SK-N-SH (cell line): ENCODE measurements at regions not wholly inside any gene's neighbourhood (a gene's known extent, or its start where the extent isn't known, plus 50 kb on each side); places are given as distances from the start of the nearest gene placed in this dataset.

Experiments
- CTCF ChIA-PET: fragments of 300-600, 350-600 bp; formaldehyde crosslinking; extraction: SDS; loops from one replicate; lab custom pipeline; 2021; lab: Yijun Ruan, JAX
- POLR2A ChIA-PET: fragments of 350-600 bp; sonication (Branson Sonifier 250); formaldehyde crosslinking; extraction: SDS; loops from one replicate; lab custom pipeline; 2020; ENCODE audit warnings: antibody characterized with exemption, inconsistent platforms; lab: Yijun Ruan, JAX
- DNase-seq: peaks from one replicate; pipeline ENCODE4 v3.0.0; 2012
- H2AFZ ChIP-seq: fragments of 200-600 bp; sonication (generic); 2 replicates; pipeline ENCODE4 v1.8.1; 2016; ENCODE audit warnings: antibody characterized with exemption, mild to moderate bottlenecking, low read depth
- H3F3A ChIP-seq: fragments of 200-600 bp; sonication (generic); replicated peaks from 2 replicates; pipeline ENCODE3; 2016; ENCODE audit warnings: antibody characterized with exemption, mild to moderate bottlenecking; ENCODE audit not compliant: insufficient read depth
- H3K27ac ChIP-seq, 2 experiments: fragments of 200-500 bp in 1 of 2; fragments of 200-600 bp in 1 of 2; sonication (Bioruptor generic) in 1 of 2; sonication (generic), shearing (Covaris generic) in 1 of 2; 2 replicates each; pipeline versions ENCODE4 v1.5.1 to v1.6.1; 2014 to 2016; ENCODE audit warnings: low read depth in 2 of 2, inconsistent platforms in 1 of 2, low read length in 1 of 2, mild to moderate bottlenecking in 1 of 2, mixed read lengths in 1 of 2
- H3K27me3 ChIP-seq: fragments of 200-600 bp; sonication (generic), shearing (Covaris generic); 2 replicates; pipeline ENCODE4 v1.6.1; 2016; ENCODE audit warnings: mixed run types; ENCODE audit not compliant: insufficient read depth
- H3K36me3 ChIP-seq, 2 experiments: fragments of 200-500 bp in 1 of 2; fragments of 200-600 bp in 1 of 2; sonication (Bioruptor generic) in 1 of 2; sonication (generic) in 1 of 2; replicated peaks in 1 of 2; 2 replicates each; pipeline versions ENCODE3 to v1.5.1; 2014 to 2016; ENCODE audit warnings: low read length in 1 of 2, mild to moderate bottlenecking in 1 of 2; ENCODE audit not compliant: insufficient read depth in 2 of 2, control insufficient read depth in 1 of 2
- H3K4me1 ChIP-seq, 2 experiments: fragments of 200-500 bp in 1 of 2; fragments of 200-600 bp in 1 of 2; sonication (Bioruptor generic) in 1 of 2; sonication (generic), shearing (Covaris generic) in 1 of 2; 2 replicates each; pipeline versions ENCODE4 v1.5.1 to v1.6.1; 2014 to 2016; ENCODE audit warnings: low read depth in 1 of 2, low read length in 1 of 2, mixed run types in 1 of 2; ENCODE audit not compliant: insufficient read depth in 2 of 2, control insufficient read depth in 1 of 2
- H3K4me2 ChIP-seq: fragments of 200-600 bp; sonication (generic), shearing (Covaris generic); 2 replicates; pipeline ENCODE4 v1.6.1; 2017; ENCODE audit warnings: mixed run types
- H3K4me3 ChIP-seq, 2 experiments: fragments of 200-500 bp in 1 of 2; fragments of 200-600 bp in 1 of 2; sonication (Bioruptor generic) in 1 of 2; sonication (generic), shearing (Covaris generic) in 1 of 2; 2 replicates each; pipeline versions ENCODE4 v1.5.1 to v1.8.1; 2014 to 2016; ENCODE audit warnings: low read depth in 2 of 2, inconsistent platforms in 1 of 2, low read length in 1 of 2, mild to moderate bottlenecking in 1 of 2, mixed read lengths in 1 of 2, moderate library complexity in 1 of 2
- H3K79me2 ChIP-seq: fragments of 200-600 bp; sonication (generic); 2 replicates; pipeline ENCODE4 v1.8.1; 2017; ENCODE audit warnings: mild to moderate bottlenecking; ENCODE audit not compliant: insufficient read depth
- H3K9ac ChIP-seq: fragments of 200-600 bp; sonication (generic); 2 replicates; pipeline ENCODE4 v1.6.1; 2017; ENCODE audit warnings: mixed run types
- H3K9me2 ChIP-seq: fragments of 200-600 bp; sonication (generic); 2 replicates; pipeline ENCODE4 v1.6.1; 2017; ENCODE audit warnings: mixed run types
- H3K9me3 ChIP-seq: fragments of 200-600 bp; sonication (generic); 2 replicates; pipeline ENCODE4 v1.6.1; 2017; ENCODE audit warnings: mixed run types, mild to moderate bottlenecking, moderate library complexity
- H4K20me1 ChIP-seq: fragments of 200-600 bp; sonication (generic); 2 replicates; pipeline ENCODE4 v1.6.1; 2017; ENCODE audit warnings: mild to moderate bottlenecking, mixed run types; ENCODE audit not compliant: insufficient read depth
- CHD2 ChIP-seq: fragments of 150-350 bp; IDR thresholded peaks from 2 replicates; pipeline ENCODE4 v1.6.1; 2018; ENCODE audit warnings: low read length; ENCODE audit not compliant: partially characterized antibody
- EZH2phosphoT487 ChIP-seq: fragments of 200-600 bp; sonication (generic); IDR thresholded peaks from 2 replicates; pipeline ENCODE4 v1.6.1; 2017; ENCODE audit warnings: low read depth, mixed run types, mild to moderate bottlenecking, antibody characterized with exemption, moderate library complexity, borderline replicate concordance
- FOSL2 ChIP-seq: IDR thresholded peaks from 2 replicates; pipeline ENCODE4 v1.4.0; 2012; ENCODE audit warnings: low read depth, mild to moderate bottlenecking, moderate library complexity, borderline replicate concordance
- GABPA ChIP-seq: IDR thresholded peaks from 2 replicates; pipeline ENCODE4 v1.4.0; 2012; ENCODE audit warnings: low read depth, mild to moderate bottlenecking
- GATA2 ChIP-seq: sonication (generic); formaldehyde crosslinking; IDR thresholded peaks from 2 replicates; pipeline ENCODE4 v1.5.0; 2020; ENCODE audit warnings: mild to moderate bottlenecking, missing genetic modification reagents
- MAX ChIP-seq: IDR thresholded peaks from 2 replicates; pipeline ENCODE4 v1.4.0; 2012; ENCODE audit warnings: low read depth
- MEF2A ChIP-seq: IDR thresholded peaks from 2 replicates; pipeline ENCODE4 v1.4.0; 2012; ENCODE audit warnings: low read depth, borderline replicate concordance
- NFIC ChIP-seq: IDR thresholded peaks from 2 replicates; pipeline ENCODE4 v1.4.0; 2012; ENCODE audit warnings: borderline replicate concordance
- NRF1 ChIP-seq: IDR thresholded peaks from 2 replicates; pipeline ENCODE4 v1.6.1; 2012; ENCODE audit warnings: low read depth, mild to moderate bottlenecking, low read length
- POLR2AphosphoS5 ChIP-seq: IDR thresholded peaks from 2 replicates; pipeline ENCODE4 v1.6.1; 2012; ENCODE audit warnings: low read depth, low read length
- RCOR1 ChIP-seq: fragments of 150-350 bp; IDR thresholded peaks from 2 replicates; pipeline ENCODE4 v1.6.1; 2017; ENCODE audit warnings: antibody characterized with exemption, low read length
- SIN3A ChIP-seq: IDR thresholded peaks from 2 replicates; pipeline ENCODE4 v1.6.1; 2012; ENCODE audit warnings: low read depth, mild to moderate bottlenecking, low read length, moderate library complexity, borderline replicate concordance
- TCF12 ChIP-seq: IDR thresholded peaks from 2 replicates; pipeline ENCODE4 v1.4.0; 2012
- TEAD4 ChIP-seq: IDR thresholded peaks from 2 replicates; pipeline ENCODE4 v1.4.0; 2012; ENCODE audit warnings: mild to moderate bottlenecking, borderline replicate concordance; ENCODE audit not compliant: insufficient read depth
- WGBS: methylation state at CpG from one replicate; pipeline ENCODE4 v1.1.6; 2017; ENCODE audit warnings: low lambda C conversion rate; 5-methylcytosine and 5-hydroxymethylcytosine counted together
- TF ChIP-seq, protein P1 (sequence below): IDR thresholded peaks from 2 replicates; pipeline ENCODE4 v1.4.0; 2012; ENCODE audit warnings: low read depth, borderline replicate concordance
- TF ChIP-seq, protein P2 (sequence below): IDR thresholded peaks from 2 replicates; pipeline ENCODE4 v1.4.0; 2012; ENCODE audit warnings: low read depth, borderline replicate concordance
- TF ChIP-seq, protein P3 (sequence below): fragments of 150-350 bp; IDR thresholded peaks from 2 replicates; pipeline ENCODE4 v1.6.1; 2017; ENCODE audit warnings: antibody characterized with exemption, low read length, low read depth, borderline replicate concordance
- TF ChIP-seq, protein P4 (sequence below): IDR thresholded peaks from 2 replicates; pipeline ENCODE4; 2012

- no peaks in the 10 kb centered on the region for H3F3A ChIP-seq
- WGBS: 14% methylated on average over 6 of the region's 6 CpGs
- ChIA-PET POLR2A (no interaction called here), CTCF (no interaction called here)
- H3K9me3 ChIP-seq: peaks cover 6% of the 10 kb centered on the region; the same call in 1 of the 2 replicates
- H3K27ac ChIP-seq: no peak overlapping the region
- H4K20me1 ChIP-seq: no peaks in the 10 kb centered on the region
- H3K27me3 ChIP-seq: no peaks in the 10 kb centered on the region
- no peaks in the 10 kb centered on the region for H3K36me3 ChIP-seq
- no peaks in the 10 kb centered on the region for H3K9me2 ChIP-seq
- TF ChIP-seq CHD2 (no peak), NFIC (no peak), SIN3A (no peak), POLR2AphosphoS5 (no peak), MEF2A (no peak), TCF12 (no peak), GABPA (no peak)
- TF ChIP-seq, protein P1, sequence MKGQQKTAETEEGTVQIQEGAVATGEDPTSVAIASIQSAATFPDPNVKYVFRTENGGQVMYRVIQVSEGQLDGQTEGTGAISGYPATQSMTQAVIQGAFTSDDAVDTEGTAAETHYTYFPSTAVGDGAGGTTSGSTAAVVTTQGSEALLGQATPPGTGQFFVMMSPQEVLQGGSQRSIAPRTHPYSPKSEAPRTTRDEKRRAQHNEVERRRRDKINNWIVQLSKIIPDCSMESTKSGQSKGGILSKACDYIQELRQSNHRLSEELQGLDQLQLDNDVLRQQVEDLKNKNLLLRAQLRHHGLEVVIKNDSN: no peak
- no peak overlapping the region for H3K9ac ChIP-seq
- DNase-seq: no peak
- H3K4me2 ChIP-seq: no peak overlapping the region
- no peak overlapping the region for H2AFZ ChIP-seq
- H3K4me3 ChIP-seq: no peak overlapping the region
- no peaks in the 10 kb centered on the region for H3K79me2 ChIP-seq
- H3K4me1 ChIP-seq: no peaks in the 10 kb centered on the region
These were observed 1118.9 kb upstream of the CELF2 start for GRCh38 chr10:9898633-9899395.

DNA sequence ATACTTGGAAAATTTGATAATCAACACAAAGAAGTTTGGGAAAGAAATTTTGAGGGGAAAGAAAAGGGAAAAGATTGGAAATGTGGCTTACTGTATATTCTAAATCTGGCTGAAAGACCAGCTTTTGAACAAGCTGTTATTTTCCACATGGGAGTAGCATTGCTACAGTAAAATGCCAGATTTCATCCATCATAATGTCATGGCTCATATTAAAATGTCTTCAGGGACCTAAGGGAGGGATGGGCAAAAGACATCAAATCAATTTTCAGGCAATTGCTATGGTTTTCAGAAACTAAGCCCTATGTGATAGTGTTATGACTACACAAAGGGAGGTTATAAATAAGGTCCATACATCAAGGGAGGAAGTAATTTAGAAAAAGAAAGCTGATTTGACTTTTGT, 1116.9 kb upstream of the CELF2 start:
- no peak overlapping the region for H3K4me2 ChIP-seq
- no peaks in the 10 kb centered on the region for H3F3A ChIP-seq
- ChIA-PET CTCF (no interaction called here), POLR2A (no interaction called here)
- no peak overlapping the region for H3K9ac ChIP-seq
- no peaks in the 10 kb centered on the region for H3K9me2 ChIP-seq
- DNase-seq: no peak
- H3K9me3 ChIP-seq: 0 out of 2 replicates have a peak, but pooled peaks cover 3% of the 10 kb centered on the region
- H3K4me3 ChIP-seq: no peak overlapping the region
- TF ChIP-seq MEF2A (no peak), RCOR1 (no peak), FOSL2 (no peak), POLR2AphosphoS5 (no peak), NRF1 (no peak)
- no peak overlapping the region for H2AFZ ChIP-seq
- H3K36me3 ChIP-seq: no peaks in the 10 kb centered on the region
- H4K20me1 ChIP-seq: no peaks in the 10 kb centered on the region
- no peaks in the 10 kb centered on the region for H3K27me3 ChIP-seq
- H3K79me2 ChIP-seq: no peaks in the 10 kb centered on the region
- no peaks in the 10 kb centered on the region for H3K4me1 ChIP-seq
- no peak overlapping the region for H3K27ac ChIP-seq

DNA sequence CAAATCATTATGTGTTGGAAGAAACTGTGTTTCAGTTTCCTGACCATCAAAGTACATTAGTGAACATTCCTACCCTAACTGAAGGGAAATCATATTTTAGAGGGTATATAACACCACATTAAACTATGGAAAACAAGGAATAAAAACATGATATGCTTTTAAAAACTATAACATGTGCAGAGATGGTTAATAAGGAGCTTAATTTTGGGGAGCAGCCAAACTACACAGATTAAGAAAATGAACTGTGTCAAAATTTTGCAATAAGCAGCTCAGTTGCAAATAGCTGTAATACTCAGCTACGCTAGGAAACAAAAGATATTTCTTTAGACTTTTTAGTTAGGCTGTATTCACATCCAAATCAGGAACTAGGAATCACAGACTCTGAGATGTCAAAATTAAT, 1115.7 kb upstream of the CELF2 start:
- no peak for DNase-seq
- H3K9me2 ChIP-seq: no peaks in the 10 kb centered on the region
- no peaks in the 10 kb centered on the region for H3K4me1 ChIP-seq
- H3K79me2 ChIP-seq: no peaks in the 10 kb centered on the region
- no peak overlapping the region for H3K27ac ChIP-seq
- no peak overlapping the region for H3K9ac ChIP-seq
- no peaks in the 10 kb centered on the region for H3K27me3 ChIP-seq
- H2AFZ ChIP-seq: no peak overlapping the region
- H3K9me3 ChIP-seq: 0 out of 2 replicates have a peak, but pooled peaks cover 3% of the 10 kb centered on the region
- POLR2A ChIA-PET: no interaction called here
- H3K4me3 ChIP-seq: no peak overlapping the region
- 12% methylated on average over 1 of the region's 1 CpG for WGBS
- CTCF ChIA-PET: no interaction called here
- no peaks in the 10 kb centered on the region for H3F3A ChIP-seq
- no peak overlapping the region for H3K4me2 ChIP-seq
- no peaks in the 10 kb centered on the region for H4K20me1 ChIP-seq
- H3K36me3 ChIP-seq: no peaks in the 10 kb centered on the region
- TF ChIP-seq GATA2 (CRISPR knock-in tag) (no peak), MAX (no peak), EZH2phosphoT487 (no peak), TEAD4 (no peak)
- TF ChIP-seq, protein P2, sequence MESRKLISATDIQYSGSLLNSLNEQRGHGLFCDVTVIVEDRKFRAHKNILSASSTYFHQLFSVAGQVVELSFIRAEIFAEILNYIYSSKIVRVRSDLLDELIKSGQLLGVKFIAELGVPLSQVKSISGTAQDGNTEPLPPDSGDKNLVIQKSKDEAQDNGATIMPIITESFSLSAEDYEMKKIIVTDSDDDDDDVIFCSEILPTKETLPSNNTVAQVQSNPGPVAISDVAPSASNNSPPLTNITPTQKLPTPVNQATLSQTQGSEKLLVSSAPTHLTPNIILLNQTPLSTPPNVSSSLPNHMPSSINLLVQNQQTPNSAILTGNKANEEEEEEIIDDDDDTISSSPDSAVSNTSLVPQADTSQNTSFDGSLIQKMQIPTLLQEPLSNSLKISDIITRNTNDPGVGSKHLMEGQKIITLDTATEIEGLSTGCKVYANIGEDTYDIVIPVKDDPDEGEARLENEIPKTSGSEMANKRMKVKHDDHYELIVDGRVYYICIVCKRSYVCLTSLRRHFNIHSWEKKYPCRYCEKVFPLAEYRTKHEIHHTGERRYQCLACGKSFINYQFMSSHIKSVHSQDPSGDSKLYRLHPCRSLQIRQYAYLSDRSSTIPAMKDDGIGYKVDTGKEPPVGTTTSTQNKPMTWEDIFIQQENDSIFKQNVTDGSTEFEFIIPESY: no peak
- TF ChIP-seq, protein P3, sequence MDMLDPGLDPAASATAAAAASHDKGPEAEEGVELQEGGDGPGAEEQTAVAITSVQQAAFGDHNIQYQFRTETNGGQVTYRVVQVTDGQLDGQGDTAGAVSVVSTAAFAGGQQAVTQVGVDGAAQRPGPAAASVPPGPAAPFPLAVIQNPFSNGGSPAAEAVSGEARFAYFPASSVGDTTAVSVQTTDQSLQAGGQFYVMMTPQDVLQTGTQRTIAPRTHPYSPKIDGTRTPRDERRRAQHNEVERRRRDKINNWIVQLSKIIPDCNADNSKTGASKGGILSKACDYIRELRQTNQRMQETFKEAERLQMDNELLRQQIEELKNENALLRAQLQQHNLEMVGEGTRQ: no peak
- TF ChIP-seq, protein P4, sequence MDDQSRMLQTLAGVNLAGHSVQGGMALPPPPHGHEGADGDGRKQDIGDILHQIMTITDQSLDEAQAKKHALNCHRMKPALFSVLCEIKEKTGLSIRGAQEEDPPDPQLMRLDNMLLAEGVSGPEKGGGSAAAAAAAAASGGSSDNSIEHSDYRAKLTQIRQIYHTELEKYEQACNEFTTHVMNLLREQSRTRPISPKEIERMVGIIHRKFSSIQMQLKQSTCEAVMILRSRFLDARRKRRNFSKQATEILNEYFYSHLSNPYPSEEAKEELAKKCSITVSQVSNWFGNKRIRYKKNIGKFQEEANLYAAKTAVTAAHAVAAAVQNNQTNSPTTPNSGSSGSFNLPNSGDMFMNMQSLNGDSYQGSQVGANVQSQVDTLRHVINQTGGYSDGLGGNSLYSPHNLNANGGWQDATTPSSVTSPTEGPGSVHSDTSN: no peak
